BJ (cell line): ENCODE measurements at regions not wholly inside any gene's neighbourhood (a gene's known extent, or its start where the extent isn't known, plus 50 kb on each side); places are given as distances from the start of the nearest gene placed in this dataset.

Source experiments
- CTCF ChIA-PET: fragments of 350-600 bp; formaldehyde crosslinking; extraction: SDS; loops from one replicate; lab custom pipeline; 2021; ENCODE audit warnings: antibody characterized with exemption, inconsistent platforms; lab: Yijun Ruan, JAX
- POLR2A ChIA-PET: fragments of 300-600 bp; sonication (Branson Sonifier 250); formaldehyde crosslinking; extraction: SDS; loops from one replicate; lab custom pipeline; 2021; ENCODE audit warnings: antibody characterized with exemption; lab: Charles Lee
- DNase-seq: peaks from one replicate; pipeline ENCODE4 v3.0.0-alpha.2; 2011; ENCODE audit warnings: low read depth
- H3K27me3 ChIP-seq: 2 replicates; pipeline ENCODE4 v1.6.0; 2011; ENCODE audit warnings: low read length; ENCODE audit not compliant: control insufficient read depth, insufficient read depth
- H3K36me3 ChIP-seq: 2 replicates; pipeline ENCODE4 v1.5.1; 2011; ENCODE audit warnings: low read length; ENCODE audit not compliant: control insufficient read depth, insufficient read depth
- H3K4me3 ChIP-seq: 2 replicates; pipeline ENCODE4 v1.5.1; 2011; ENCODE audit warnings: low read depth, mild to moderate bottlenecking, control low read depth, low read length
- CTCF ChIP-seq: IDR thresholded peaks from 2 replicates; pipeline ENCODE4 v1.5.1; 2011; ENCODE audit warnings: low read depth, mild to moderate bottlenecking, control low read depth, inconsistent platforms, low read length, moderate library complexity; ENCODE audit not compliant: insufficient read depth

- CTCF ChIA-PET = no interaction called here
- POLR2A ChIA-PET = no interaction called here
- H3K4me3 ChIP-seq = no peak overlapping the region
- TF ChIP-seq CTCF = no peak
- no peaks in the 10 kb centered on the region for H3K27me3 ChIP-seq
- no peak for DNase-seq
- H3K36me3 ChIP-seq = no peaks in the 10 kb centered on the region
Observed at GRCh38 chr7:145169908-145170307, 334.1 kb upstream of the TPK1 start.

GRCh38 chr7:145168879-145169278, 333.0 kb upstream of the TPK1 start:
- no peak for DNase-seq
- Histone ChIP-seq H3K36me3 (no peaks in the 10 kb centered on the region), H3K4me3 (no peak overlapping the region), H3K27me3 (no peaks in the 10 kb centered on the region)
- no peak for TF ChIP-seq CTCF
- ChIA-PET CTCF (no interaction called here), POLR2A (no interaction called here)

GRCh38 chr7:145168427-145168826, 332.6 kb upstream of the TPK1 start:
- Histone ChIP-seq H3K36me3 (no peaks in the 10 kb centered on the region), H3K27me3 (no peaks in the 10 kb centered on the region), H3K4me3 (no peak overlapping the region)
- CTCF ChIA-PET = no interaction called here
- POLR2A ChIA-PET = no interaction called here
- TF ChIP-seq CTCF = no peak
- DNase-seq = no peak

GRCh38 chr7:145156834-145157233, 321.0 kb upstream of the TPK1 start:
- ChIA-PET POLR2A (no interaction called here), CTCF (no interaction called here)
- H3K4me3 ChIP-seq = no peak overlapping the region
- no peaks in the 10 kb centered on the region for H3K36me3 ChIP-seq
- DNase-seq = no peak
- no peaks in the 10 kb centered on the region for H3K27me3 ChIP-seq
- no peak for TF ChIP-seq CTCF

GRCh38 chr7:145152589-145152988, 316.7 kb upstream of the TPK1 start:
- POLR2A ChIA-PET = no interaction called here
- no peak overlapping the region for H3K4me3 ChIP-seq
- CTCF ChIA-PET = no interaction called here

More at GRCh38 chr7:145152589-145152988, 316.7 kb upstream of the TPK1 start:
- TF ChIP-seq CTCF = no peak
- no peaks in the 10 kb centered on the region for H3K36me3 ChIP-seq
- H3K27me3 ChIP-seq = no peaks in the 10 kb centered on the region
- DNase-seq = no peak
